ENCODE measurements at regions not wholly inside any gene's neighbourhood (a gene's known extent, or its start where the extent isn't known, plus 50 kb on each side); places are given as distances from the start of the nearest gene placed in this dataset.
"Not testable (repeated sequence)": the region's sequence is repeated elsewhere in the genome, so short reads cannot be mapped to it uniquely, and the experiment has no call there.

DNA sequence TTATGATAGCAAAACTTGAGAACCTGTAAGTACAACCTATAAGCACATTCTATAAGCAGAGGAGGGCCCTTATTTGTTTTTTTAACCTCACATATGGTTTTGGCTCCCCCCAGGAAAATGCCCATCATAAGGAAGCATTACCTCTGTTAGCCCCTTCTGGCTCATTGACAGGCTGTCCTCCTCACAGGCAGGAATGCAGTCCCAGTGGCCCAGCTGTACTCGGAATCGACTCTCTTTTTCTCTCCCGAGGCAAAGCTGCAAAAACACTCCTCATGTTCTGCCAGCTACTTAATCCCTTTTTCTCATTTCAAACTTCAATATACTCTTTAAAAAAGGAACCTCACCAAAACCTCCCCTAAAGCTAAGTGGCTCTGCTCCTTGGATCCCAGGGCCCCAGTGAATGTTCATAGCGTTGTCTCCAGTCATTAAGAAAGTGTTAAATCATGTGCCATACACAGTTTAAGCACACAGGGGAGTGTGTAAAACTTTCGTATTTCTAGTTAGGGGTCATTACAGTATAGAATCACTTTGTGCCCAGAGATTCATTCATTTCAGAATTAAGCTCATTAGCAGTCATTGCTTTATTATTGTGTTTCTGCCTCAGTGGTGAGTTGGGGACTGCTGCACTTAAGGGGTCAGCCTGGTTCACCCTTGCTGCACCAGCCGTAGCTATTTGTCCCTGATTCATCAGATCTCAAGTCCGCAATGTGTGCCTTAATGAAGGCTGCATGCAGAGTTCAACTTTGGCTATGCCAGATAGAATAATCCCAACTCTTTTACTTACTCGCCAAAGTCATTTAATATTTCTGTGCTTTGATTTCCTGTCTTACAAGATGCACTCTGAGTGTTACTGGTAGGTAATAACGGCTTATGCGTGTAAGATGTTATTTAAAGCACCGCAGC, 57.6 kb downstream of the JRKL start:
- DNase-seq = no peak

DNA sequence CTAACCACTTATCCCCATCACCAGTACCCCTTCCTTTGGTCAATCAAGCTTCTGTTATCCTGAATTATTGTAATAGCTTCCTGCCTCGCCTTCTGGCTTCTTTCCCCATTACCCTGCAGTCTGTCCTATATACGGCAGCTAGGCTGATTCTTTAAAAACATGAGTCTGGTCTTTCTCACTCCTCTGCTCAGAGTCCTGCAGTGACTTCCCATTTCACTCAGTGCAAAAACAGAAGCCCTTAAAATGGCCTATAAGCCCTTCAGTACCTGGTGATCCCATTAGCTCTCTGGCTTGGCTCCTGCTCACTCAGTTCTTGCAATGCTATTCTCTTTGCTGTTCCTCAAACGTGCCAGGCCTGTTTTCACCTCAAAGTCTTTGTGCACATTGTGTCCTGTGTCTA, 58.4 kb downstream of the JRKL start:
- no peak for DNase-seq

GRCh38 chr11:96456111-96456510, 66.3 kb downstream of the JRKL start:
- no peak for DNase-seq

DNA sequence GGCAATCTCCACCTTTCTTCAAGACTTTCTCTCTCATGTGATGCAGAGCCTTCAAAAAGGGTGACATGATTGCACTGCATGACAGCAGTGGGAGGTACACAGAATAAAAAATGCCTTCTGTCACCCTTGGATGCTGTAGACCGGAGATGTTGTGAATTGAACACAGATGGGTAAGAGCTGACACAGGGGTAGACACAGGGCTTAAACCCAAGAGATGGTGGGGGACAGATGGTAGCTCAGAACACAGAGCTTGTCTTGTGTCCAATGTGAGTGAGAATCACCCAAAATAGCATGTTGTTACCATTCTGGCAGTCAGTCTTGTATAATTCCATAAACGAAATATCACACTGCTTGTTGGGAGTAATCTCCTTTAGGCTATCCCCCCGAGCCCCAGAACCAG, 69.9 kb downstream of the JRKL start:
- no peak for DNase-seq

- DNase-seq = no peak
Observed at GRCh38 chr11:96461871-96462270, 72.1 kb downstream of the JRKL start.

GRCh38 chr11:96464700-96465307, 75.0 kb downstream of the JRKL start:
- peak; percentile 85 for DNase-seq

GRCh38 chr11:96465512-96465911, 75.7 kb downstream of the JRKL start:
- DNase-seq = no peak

GRCh38 chr11:96466607-96467006, 76.8 kb downstream of the JRKL start:
- DNase-seq = no peak

DNA sequence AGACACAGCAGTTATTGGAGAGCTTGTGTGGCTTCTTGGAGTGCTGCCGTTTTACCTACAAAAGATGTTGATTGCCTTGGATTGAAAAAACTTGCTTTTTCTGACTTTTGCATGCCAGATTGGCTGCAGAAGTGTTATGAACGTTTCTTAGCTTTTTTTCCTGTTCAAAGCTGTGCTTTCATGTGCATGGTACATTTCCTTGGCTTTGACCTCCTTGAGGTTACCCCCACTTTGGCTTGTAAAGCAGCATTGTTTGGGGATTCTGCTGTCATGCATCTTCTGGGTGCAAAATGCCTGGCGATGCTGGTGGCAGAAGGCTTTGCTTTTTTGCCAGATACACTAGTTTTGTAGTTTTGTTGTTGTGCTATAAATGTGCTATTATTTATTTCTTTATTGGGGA, 80.0 kb downstream of the JRKL start:
- DNase-seq = no peak

DNA sequence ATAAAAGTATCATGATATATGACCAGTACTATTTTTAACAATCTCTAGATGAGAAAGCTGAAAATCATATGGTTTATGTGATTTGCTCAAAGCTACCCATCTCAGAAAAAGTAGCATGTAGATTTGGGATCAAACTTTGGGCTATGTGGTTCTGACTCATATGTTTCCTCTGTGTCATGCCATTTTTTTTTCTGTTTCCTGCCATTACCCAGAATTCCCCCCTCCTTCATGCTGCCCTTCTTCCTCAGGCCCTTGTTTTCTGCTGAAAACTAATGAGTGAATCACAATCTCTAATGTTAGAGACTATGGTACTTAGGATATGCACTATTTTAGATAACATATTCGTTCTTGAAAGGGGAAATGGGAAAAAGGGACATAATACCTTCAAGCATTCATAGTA, 80.7 kb downstream of the JRKL start:
- DNase-seq = no peak

DNA sequence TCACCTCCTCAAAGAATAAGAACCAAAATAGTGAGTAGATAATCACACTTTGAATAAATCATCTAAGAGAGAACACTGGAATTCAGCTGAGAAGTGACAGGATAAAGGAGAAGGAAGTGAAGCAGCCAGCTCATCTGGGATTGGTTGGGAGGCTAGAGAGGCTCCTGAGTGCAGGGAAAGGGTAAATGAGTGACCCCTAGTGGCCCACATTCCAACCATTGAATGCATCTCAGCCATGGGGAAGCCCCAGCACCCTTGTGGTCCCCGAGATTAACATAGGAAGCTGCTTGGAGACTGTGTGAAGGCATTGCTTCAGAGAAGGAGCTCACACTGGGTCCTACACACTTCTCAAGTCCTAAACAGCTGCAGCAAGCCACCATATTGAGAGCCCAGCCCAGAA, 82.3 kb downstream of the JRKL start:
- DNase-seq = peak; percentile 17

DNA sequence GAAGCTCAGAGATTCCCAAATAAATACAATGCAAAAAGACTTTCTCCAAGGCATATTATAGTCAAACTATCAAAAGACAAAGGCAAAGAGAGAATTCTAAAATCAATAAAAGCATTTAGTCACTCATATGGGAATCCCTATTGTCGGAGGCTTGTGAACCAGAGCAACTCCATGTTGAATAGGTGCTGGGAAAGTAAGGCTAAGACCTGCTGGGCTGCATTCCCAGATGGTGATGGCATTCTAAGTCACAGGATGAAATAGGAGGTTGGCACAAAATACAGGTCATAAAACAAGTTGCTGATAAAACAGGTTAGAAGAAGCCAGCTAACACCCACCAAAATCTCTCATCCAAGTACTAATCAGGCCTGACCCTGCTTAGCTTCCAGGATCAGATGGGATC, 84.5 kb downstream of the JRKL start:
- DNase-seq = no peak

DNA sequence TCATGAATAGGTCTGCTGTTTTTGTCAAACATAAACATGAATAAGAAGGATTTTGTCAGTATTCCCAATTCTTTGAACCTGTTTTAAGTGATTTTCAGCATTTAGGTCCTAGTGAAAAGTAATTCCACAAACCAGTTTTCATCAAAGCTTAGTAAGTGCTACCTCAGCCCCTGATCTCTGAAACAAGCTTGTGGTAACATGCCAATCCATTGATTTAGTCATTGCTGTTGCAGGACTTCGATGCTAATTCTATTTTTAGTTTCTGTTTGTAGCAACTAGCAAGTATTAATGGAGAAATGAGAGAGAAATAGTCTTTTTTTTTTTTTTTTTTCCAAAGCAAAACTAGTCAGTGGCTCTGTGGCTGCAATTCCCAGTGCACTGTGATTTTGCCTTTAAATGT, 91.4 kb downstream of the JRKL start:
- no peak for DNase-seq

DNA sequence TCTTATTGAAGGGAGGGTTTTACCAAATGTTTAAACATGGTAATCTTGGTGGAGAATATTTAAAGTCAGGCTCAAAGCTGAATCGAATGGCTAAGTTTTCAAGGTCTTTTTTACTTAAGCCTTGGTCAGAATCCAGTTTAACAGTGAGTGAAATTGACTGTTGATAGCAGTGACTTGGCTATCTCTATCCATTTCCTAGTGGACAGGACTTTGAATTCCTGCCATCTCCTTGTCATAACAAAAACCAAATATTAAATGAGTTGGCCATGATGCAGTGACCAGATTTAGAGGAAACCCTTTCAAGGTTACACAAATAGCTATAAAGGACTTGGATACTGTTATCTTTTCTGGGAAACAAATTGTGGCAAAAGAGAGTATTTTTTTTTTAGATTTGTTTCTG, 92.0 kb downstream of the JRKL start:
- DNase-seq = no peak

DNA sequence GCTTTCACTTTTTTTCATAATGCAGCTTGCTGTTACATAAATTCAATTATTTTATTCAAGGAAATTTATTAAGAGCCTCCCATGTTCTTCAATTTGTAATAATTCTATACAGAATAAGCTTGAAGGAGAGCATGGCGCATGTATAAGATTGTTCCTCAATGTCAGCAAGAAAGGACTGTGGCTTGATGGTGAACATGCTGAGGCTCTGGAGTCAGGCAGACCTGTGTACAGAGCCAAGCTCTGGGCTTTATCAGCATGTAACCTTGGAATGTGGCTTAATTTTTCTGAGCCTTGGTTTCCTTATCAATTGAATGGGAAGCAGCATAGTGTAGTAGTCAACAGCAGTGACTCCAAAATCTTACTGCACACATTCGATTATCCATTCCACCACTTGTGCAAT, 92.4 kb downstream of the JRKL start:
- peak; percentile 9 for DNase-seq

DNA sequence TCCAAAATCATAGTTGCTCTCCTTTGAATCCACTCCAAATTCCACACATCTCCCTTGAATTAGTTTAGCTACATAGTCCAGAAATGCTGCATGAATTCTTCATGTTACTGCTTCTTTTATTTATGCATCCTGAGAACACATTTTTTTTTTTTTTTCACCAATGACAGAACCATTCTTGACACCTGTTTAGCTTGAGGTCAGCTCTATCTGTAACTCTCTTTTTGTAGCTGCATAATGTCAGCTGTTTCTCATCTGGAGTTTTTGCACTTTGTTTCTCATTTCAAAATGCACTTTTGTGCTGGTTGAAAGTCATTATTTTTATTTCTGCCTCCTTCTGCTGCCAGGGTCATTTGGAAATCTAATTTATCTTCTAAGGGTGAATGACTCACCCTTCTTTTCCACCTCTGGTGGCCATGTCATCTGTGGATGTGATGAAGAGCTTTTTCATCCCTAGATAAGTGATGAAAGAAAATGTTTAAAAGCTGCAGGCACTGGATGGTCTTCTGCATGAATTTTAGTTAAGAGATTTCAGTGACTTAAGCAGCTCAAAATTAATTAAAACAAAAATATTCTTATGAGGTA, 93.7 kb downstream of the JRKL start:
- peak; percentile 14 for DNase-seq

- peak; percentile 9 for DNase-seq
Observed at GRCh38 chr11:96484361-96484760, 94.5 kb downstream of the JRKL start.

DNA sequence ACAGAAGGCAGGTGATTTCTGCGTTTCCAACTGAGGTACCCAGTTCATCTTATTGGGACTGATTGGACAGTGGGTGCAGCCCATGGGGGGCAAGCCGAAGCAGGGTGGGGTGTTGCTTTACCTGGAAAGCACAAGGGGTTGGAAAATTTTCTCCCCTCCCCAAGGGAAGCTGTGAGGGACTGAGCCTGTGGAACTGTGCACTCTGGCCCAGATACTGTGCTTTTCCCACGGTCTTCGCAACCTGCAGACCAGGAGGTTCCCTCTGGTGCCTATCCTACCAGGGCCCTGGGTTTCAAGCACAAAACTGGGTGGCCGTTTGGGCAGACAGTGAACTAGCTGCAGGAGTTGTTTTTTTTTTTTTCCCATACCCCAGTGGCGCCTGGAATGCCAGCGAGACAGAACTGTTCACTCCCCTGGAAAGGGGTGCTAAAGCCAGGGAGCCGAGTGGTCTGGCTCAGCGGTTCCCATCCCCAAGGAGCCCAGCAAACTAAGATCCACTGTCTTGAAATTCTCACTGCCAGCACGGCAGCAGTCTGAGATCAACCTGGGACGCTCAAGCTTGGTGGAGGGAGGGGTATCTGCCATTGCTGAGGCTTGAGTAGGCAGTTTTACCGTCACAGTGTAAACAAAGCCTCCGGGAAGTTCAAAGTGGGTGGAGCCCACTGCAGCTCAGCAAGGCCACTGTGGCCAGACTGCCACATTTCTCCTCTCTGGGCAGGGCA, 97.2 kb downstream of the JRKL start:
- no peak for DNase-seq

GRCh38 chr11:96488911-96489310, 99.1 kb downstream of the JRKL start:
- DNase-seq = not testable (repeated sequence)

DNA sequence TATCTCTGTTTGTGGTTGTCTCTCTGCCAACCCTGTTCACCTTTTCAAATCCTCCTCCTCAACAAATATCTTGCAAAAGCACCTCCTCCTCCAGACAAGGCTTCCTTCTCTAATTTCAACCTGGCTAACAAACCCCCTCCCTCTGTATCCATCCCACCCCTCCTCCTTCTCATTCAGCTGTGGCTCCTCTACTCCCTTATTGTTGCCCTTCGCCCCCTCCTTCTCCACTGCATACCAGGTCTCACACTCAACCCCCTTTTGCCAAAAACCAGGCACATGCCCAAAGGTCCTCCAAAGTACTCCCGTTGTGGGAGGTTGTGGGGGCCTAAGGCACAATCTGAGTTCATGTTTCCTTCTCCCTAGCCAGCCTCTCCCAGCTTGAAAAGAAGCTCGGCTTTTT, 110.6 kb downstream of the JRKL start:
- DNase-seq = no peak

DNA sequence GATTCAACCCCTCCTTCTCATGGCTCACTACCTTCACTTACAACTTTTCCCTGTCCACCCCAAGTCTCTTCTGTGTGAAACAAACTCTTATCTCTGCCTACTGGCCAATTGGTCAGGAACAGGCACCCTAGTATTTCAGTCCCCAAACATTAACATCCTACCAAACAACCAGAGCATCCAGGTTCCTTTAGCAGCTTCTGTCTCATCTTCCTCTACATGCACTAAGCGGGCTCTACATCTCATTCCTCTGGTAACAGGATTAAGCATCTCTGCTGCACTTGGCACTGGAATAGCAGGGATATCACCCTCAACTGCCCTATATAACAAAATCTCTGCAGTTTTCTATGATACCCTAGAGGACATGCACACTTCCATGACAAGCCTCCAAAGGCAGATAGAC, 116.2 kb downstream of the JRKL start:
- peak; percentile 60 for DNase-seq

DNA sequence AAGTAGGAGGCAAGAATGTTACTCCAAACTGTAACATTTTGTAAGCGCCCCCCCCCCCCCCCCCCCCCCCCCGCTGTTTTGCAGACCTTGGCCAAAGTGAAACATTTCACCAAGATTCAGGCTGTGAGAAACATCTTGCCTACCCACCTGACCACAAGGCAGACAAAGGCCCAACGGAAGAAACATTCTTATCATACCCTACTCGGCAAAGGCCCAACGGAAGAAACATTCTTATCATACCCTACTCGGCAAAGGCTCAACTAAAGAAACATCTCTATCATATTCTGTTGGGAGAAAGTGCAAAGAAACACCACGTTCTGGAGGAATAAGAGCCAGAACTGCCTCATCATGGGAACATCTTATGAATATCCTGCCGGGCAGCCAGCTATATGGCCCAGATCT, 117.1 kb downstream of the JRKL start:
- peak; percentile 87 for DNase-seq

- peak; percentile 42 for DNase-seq
Observed at GRCh38 chr11:96508861-96509260, 119.0 kb downstream of the JRKL start.

DNA sequence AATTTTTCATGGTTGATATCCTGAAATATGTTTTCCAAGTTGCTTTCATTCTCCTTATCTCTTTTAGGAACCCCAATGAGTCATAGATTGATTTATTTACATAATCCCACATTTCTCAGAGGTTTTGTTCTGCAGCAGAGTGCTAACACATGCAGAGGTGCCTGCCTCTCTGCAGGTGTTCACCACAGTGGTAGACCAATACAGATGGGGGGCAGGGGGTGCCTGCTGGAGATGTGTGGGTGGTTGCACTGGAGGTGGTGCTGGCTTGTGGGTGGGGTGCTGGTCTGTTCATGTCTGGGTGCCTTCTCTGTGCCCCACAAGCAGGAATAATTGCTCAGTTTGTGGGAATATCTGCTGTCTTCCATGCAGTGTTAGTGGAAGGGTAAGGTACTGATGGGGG, 131.1 kb downstream of the JRKL start:
- DNase-seq = no peak

Data from OCI-M1 (cell line).